ENCODE measurements at regions not wholly inside any gene's neighbourhood (a gene's known extent, or its start where the extent isn't known, plus 50 kb on each side); places are given as distances from the start of the nearest gene placed in this dataset.

GRCh38 chr4:171759274-171759673 is 53.9 kb upstream of the GALNTL6 start:
- DNase-seq (ENCODE audit: low read depth) = no peak

- DNase-seq (ENCODE audit: low read depth) = no peak
Observed at GRCh38 chr4:171751538-171751937, 61.7 kb upstream of the GALNTL6 start.

- DNase-seq (ENCODE audit: low read depth) = no peak
Observed at GRCh38 chr4:171746418-171746817, 66.8 kb upstream of the GALNTL6 start.

GRCh38 chr4:171742436-171742835 is 70.8 kb upstream of the GALNTL6 start:
- no peak for DNase-seq (ENCODE audit: low read depth)

GRCh38 chr4:171727185-171727584 is 86.0 kb upstream of the GALNTL6 start:
- DNase-seq (ENCODE audit: low read depth) = no peak

- DNase-seq (ENCODE audit: low read depth) = peak; percentile 17
Observed at GRCh38 chr4:171721937-171722336, 91.3 kb upstream of the GALNTL6 start.

GRCh38 chr4:171719691-171720090 is 93.5 kb upstream of the GALNTL6 start:
- DNase-seq (ENCODE audit: low read depth) = no peak

GRCh38 chr4:171718665-171719064 is 94.5 kb upstream of the GALNTL6 start:
- no peak for DNase-seq (ENCODE audit: low read depth)

- DNase-seq (ENCODE audit: low read depth) = no peak
Observed at GRCh38 chr4:171718069-171718468, 95.1 kb upstream of the GALNTL6 start.

GRCh38 chr4:171717231-171717741 is 95.9 kb upstream of the GALNTL6 start:
- no peak for DNase-seq (ENCODE audit: low read depth)

GRCh38 chr4:171715973-171716372 is 97.2 kb upstream of the GALNTL6 start:
- DNase-seq (ENCODE audit: low read depth) = no peak

GRCh38 chr4:171714791-171715454 is 98.3 kb upstream of the GALNTL6 start:
- no peak for DNase-seq (ENCODE audit: low read depth)

- no peak for DNase-seq (ENCODE audit: low read depth)
Observed at GRCh38 chr4:171710743-171711142, 102.5 kb upstream of the GALNTL6 start.

GRCh38 chr4:171676555-171677215 is 136.5 kb upstream of the GALNTL6 start:
- no peak for DNase-seq (ENCODE audit: low read depth)

GRCh38 chr4:171674781-171675180 is 138.4 kb upstream of the GALNTL6 start:
- DNase-seq (ENCODE audit: low read depth) = no peak

GRCh38 chr4:171668403-171668802 is 144.8 kb upstream of the GALNTL6 start:
- DNase-seq (ENCODE audit: low read depth) = no peak

GRCh38 chr4:171667906-171668305 is 145.3 kb upstream of the GALNTL6 start:
- no peak for DNase-seq (ENCODE audit: low read depth)

GRCh38 chr4:171651071-171651470 is 162.1 kb upstream of the GALNTL6 start:
- no peak for DNase-seq (ENCODE audit: low read depth)

GRCh38 chr4:171650543-171650942 is 162.7 kb upstream of the GALNTL6 start:
- DNase-seq (ENCODE audit: low read depth) = peak; percentile 11

- no peak for DNase-seq (ENCODE audit: low read depth)
Observed at GRCh38 chr4:171648926-171649325, 164.3 kb upstream of the GALNTL6 start.

- DNase-seq (ENCODE audit: low read depth) = no peak
Observed at GRCh38 chr4:171646984-171647383, 166.2 kb upstream of the GALNTL6 start.

GRCh38 chr4:171644430-171645057 is 168.7 kb upstream of the GALNTL6 start:
- DNase-seq (ENCODE audit: low read depth) = peak; percentile 13

- DNase-seq (ENCODE audit: low read depth) = peak; percentile 10
Observed at GRCh38 chr4:171639540-171639939, 173.7 kb upstream of the GALNTL6 start.
